GM13976 (cell line): ENCODE measurements at regions not wholly inside any gene's neighbourhood (a gene's known extent, or its start where the extent isn't known, plus 50 kb on each side); places are given as distances from the start of the nearest gene placed in this dataset.
A peak's percentile ranks its signal among the peaks of the same experiment; 100 is the strongest.

ENCODE experiments used
- DNase-seq: peaks from one replicate; pipeline ENCODE4 v3.0.0; 2012; ENCODE audit warnings: low spot score
- in situ Hi-C: fragments of 300-500 bp; cut with MboI; formaldehyde crosslinking; loops from one replicate; pipeline ENCODE4 v1.12.0; 2022; ENCODE audit warnings: low sequenced_read_pairs, mixed read lengths, inconsistent platforms; ENCODE audit not compliant: unreplicated experiment
- TF ChIP-seq, protein P1 (sequence below): IDR thresholded peaks from 2 replicates; pipeline ENCODE4 v1.5.1; 2012; ENCODE audit warnings: borderline replicate concordance, mild to moderate bottlenecking; ENCODE audit not compliant: insufficient read depth; ENCODE audit errors: extremely low read depth, missing control alignments, control extremely low read depth

DNA sequence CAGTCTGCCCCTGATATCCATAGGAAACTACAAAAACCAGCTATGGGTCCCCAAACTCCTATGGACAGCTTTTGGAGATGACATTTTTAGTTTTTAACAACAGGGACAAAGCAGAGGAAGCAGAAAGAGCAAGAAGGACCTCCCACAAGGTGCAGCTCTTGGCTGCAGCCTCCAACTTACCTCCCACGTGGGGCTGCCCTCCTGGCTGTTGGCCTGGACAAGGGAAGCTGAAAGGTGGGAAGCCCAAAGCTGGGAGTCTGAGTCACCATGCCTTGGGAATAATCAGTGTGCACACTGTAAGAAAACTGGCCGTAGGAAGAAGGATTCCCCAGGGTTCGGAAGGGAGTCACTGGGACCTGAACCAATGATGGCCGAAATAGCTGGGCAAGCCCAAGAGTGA, 51.8 kb upstream of the PAX1 start:
- no peak for DNase-seq
- TF ChIP-seq, protein P1, sequence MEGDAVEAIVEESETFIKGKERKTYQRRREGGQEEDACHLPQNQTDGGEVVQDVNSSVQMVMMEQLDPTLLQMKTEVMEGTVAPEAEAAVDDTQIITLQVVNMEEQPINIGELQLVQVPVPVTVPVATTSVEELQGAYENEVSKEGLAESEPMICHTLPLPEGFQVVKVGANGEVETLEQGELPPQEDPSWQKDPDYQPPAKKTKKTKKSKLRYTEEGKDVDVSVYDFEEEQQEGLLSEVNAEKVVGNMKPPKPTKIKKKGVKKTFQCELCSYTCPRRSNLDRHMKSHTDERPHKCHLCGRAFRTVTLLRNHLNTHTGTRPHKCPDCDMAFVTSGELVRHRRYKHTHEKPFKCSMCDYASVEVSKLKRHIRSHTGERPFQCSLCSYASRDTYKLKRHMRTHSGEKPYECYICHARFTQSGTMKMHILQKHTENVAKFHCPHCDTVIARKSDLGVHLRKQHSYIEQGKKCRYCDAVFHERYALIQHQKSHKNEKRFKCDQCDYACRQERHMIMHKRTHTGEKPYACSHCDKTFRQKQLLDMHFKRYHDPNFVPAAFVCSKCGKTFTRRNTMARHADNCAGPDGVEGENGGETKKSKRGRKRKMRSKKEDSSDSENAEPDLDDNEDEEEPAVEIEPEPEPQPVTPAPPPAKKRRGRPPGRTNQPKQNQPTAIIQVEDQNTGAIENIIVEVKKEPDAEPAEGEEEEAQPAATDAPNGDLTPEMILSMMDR = no peak
- in situ Hi-C loops = no loop called here

DNA sequence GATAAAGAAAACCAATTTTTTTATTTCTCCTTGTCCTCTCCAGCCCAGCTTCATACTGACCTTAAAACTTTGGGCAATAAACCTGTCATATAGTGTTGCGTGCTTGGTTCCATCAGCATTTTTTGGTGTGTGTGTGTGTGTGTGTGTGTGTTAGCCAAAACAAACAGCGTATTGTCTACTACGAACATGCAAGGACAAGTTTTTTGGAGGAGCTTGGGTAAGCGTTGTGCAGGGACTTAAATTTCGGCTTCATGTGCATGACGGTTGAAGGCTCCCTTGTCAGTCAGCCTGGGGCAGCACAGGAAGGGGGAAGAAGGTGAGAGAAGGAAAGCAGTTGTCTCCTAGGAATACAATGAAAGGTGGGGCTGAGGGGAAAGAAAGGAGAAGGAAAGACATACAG, 62.0 kb upstream of the PAX1 start:
- TF ChIP-seq, protein P1 = no peak
- no peak for DNase-seq
- in situ Hi-C loops = no loop called here

DNA sequence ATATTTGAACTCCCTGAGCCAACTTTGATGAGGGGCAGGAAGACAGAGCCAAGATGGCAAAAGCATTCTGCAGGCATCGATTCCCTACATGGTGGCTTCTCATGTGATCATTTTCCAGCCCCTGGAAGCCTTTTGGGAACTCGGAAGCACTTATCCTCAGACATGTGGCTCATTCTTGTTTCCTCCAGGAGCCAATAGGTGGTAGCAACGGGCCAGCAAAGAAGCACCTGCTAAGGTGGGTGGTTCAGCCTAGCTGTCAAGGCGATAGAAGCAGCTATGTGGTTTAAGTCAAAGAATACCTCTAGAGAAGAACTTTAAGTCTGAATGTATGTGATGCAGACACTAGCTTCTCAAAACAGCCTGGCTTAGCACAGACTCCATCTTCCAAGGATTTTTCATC, 64.9 kb upstream of the PAX1 start:
- DNase-seq = peak; percentile 23
- in situ Hi-C loops = no loop called here

DNA sequence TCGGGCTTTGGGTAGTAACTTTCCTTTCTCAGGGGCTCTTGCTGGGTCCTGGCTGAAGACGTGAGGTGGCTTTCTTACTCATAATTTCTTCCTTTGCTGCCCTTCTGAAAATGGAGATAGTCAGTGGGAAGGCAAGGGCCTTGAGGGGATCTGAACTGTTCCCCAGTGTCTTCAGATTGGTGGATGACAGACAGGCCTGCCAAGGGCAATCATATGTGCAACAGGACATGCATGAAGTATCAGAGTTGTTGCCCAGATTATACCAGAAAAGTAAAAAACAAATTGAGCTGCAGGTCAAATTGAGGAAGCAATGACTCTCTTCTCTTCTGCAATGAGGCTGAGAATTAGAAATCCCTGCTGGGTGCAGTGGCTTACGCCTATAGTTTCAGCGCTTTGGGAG, 71.6 kb upstream of the PAX1 start:
- DNase-seq = no peak
- in situ Hi-C loops = no loop called here
- TF ChIP-seq, protein P1 = no peak

More for the DNA sequence above, 64.9 kb upstream of the PAX1 start:
- TF ChIP-seq, protein P1 = peak; percentile 12

DNA sequence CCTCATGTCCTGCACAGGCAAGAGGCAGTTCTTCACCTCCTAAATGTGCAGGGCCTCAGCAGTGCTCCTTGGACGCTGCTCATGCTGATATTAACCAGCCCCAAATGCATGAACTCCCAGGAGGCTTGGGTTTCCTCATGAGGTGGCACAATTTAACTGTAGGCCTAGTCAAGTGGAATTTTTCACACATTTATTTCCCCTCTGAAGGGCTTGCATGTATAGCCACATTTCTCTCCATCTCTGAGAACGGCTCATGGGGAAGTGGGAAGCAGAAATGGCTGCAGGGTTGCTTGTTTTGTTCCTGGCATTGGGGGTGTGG, 72.8 kb upstream of the PAX1 start:
- in situ Hi-C loops = no loop called here
- DNase-seq = no peak
- TF ChIP-seq, protein P1 = no peak

DNA sequence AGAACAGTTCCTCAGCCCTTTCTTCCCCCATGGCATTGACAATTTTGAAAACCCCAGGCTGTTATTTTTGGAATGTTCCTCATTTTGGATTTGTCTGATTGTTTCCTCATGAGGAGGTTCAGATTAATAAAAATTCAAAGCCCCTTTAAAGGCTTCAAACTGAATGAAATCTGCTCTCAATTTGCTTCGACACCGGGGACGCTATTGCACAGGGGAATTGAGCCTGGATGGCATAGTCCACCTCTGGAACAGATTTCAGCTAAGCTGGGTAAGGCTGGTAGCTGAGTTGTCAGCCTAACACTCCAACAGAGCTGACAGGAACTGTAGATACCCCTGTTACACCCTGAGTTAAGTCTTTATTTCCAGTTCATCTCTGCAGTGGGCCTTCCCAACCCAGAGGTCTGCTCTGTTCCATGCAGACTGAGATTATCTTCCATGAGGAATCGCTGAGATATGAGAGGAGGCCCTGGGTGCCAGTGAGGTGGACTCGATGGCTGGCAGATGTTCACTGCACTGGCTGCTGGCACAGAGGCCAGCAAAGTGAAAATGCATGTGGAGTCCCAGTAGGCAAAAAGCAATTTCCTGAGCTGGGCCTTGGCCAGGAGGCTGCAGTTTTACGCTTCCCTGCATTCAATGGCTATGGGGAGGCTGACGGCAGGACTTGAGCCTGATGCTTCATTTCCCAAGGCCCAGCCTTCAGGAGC, 73.3 kb upstream of the PAX1 start:
- TF ChIP-seq, protein P1 = no peak
- in situ Hi-C loops = no loop called here
- no peak for DNase-seq
